Astrocyte of the cerebellum (primary cell): ENCODE measurements at regions not wholly inside any gene's neighbourhood (a gene's known extent, or its start where the extent isn't known, plus 50 kb on each side); places are given as distances from the start of the nearest gene placed in this dataset.

Experiments used
- DNase-seq: peaks from one replicate; pipeline ENCODE4 v3.0.0-alpha.2; 2011; ENCODE audit warnings: low read depth
- H3K4me3 ChIP-seq: 2 replicates; pipeline ENCODE4 v1.5.1; 2011; ENCODE audit warnings: mild to moderate bottlenecking, low read depth, low read length, moderate library complexity
- in situ Hi-C: cut with HindIII; loops from 2 replicates; pipeline ENCODE4 v1.10.0; 2017; ENCODE audit warnings: low sequenced_read_pairs
- TF ChIP-seq, protein P1 (sequence below): IDR thresholded peaks from 2 replicates; pipeline ENCODE4 v1.5.1; 2012; ENCODE audit warnings: low read length, low read depth, moderate library complexity, mild to moderate bottlenecking; ENCODE audit errors: missing control alignments

DNA sequence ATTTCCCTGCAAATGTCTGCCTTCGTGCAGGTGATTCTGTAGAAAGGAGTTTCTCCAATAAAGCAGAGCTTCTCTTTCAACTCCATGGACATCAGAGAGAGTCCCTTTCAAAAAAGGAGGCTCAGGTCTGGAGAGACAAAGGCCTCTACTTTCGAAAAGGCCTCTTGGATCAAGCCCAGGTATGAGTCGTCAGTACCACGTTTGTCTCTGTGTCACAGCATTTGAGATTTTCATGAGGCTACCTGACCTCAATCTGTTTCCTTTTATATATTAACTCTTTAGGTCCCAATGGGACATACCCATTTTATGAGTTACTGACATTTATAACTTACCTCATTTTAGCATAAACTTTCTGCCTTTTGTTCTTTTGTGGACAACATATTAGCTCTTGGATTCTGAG lies 290.8 kb downstream of the RPAP3 start:
- in situ Hi-C loops = no loop called here
- no peak for DNase-seq
- TF ChIP-seq, protein P1, sequence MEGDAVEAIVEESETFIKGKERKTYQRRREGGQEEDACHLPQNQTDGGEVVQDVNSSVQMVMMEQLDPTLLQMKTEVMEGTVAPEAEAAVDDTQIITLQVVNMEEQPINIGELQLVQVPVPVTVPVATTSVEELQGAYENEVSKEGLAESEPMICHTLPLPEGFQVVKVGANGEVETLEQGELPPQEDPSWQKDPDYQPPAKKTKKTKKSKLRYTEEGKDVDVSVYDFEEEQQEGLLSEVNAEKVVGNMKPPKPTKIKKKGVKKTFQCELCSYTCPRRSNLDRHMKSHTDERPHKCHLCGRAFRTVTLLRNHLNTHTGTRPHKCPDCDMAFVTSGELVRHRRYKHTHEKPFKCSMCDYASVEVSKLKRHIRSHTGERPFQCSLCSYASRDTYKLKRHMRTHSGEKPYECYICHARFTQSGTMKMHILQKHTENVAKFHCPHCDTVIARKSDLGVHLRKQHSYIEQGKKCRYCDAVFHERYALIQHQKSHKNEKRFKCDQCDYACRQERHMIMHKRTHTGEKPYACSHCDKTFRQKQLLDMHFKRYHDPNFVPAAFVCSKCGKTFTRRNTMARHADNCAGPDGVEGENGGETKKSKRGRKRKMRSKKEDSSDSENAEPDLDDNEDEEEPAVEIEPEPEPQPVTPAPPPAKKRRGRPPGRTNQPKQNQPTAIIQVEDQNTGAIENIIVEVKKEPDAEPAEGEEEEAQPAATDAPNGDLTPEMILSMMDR = no peak
- no peak overlapping the region for H3K4me3 ChIP-seq

DNA sequence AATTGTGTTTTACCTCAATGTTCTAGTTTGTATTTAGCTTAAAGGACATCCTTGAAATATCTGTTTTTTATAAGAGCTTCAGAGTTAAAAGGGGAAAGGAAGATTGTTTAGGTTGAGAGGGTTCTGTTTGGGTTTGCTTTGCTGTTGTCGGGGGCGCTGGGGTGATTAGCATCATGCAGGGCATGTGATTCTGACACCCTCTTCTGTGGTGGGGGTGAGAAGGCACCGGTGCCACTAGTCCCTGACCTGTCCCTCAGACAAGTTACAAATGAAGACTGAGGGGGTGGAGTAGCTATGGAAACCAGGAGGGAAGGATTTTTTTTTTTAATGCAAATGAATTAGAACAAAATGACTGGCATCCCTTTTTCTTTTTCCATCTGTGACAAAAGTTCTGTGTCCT lies 291.3 kb downstream of the RPAP3 start:
- DNase-seq = no peak
- TF ChIP-seq, protein P1 = no peak
- in situ Hi-C loops = no loop called here
- no peak overlapping the region for H3K4me3 ChIP-seq

DNA sequence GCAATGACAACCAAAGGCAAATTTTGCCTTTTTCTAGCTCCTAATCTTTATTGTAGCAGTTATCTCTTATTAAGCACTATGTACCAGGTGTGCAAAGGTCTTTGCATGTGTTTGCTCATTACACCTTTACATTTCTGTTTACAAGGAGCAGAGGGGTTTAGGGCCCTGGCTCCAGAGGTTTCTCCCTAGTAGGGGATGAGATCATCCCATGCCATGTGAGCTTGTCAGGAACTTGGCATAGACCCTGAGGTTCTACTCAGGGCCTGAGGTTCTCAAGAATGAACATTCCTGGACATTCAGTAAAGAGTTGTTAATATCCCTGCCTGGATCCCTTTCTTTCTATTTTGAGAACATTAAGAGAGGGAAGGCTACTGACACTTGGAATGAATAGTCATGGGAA lies 292.0 kb downstream of the RPAP3 start:
- TF ChIP-seq, protein P1 = no peak
- H3K4me3 ChIP-seq = no peak overlapping the region
- in situ Hi-C loops = no loop called here
- DNase-seq = no peak

DNA sequence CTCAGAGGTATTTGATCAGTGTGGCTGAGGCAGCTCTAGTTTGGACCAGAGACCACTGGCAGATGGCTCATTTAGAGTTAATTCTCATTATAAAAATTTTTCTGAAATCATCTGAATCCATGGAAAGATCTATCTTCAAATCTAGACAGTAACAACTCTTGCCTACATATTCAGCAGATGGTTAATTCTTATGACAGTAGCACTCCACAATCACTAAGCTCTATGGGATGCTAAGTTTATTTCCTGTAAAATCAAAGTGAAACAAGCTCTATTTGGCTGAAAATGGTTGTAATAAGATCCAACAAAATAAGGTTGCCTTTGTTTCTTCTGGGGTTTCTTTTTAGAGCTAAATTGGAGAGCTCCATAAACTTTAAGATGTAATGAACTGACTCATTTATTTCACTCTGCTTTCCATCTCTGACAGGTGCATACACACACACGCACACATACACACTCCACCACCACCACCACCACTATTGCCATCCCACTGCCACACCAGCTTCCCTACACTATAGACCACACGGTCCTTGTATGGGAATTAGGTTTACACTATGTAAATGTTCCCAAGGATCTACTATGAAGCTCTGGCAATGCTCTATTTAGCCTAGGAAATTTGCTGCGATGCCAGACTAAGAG lies 293.1 kb downstream of the RPAP3 start:
- in situ Hi-C loops = no loop called here
- H3K4me3 ChIP-seq = no peak overlapping the region
- TF ChIP-seq, protein P1 = no peak
- no peak for DNase-seq

DNA sequence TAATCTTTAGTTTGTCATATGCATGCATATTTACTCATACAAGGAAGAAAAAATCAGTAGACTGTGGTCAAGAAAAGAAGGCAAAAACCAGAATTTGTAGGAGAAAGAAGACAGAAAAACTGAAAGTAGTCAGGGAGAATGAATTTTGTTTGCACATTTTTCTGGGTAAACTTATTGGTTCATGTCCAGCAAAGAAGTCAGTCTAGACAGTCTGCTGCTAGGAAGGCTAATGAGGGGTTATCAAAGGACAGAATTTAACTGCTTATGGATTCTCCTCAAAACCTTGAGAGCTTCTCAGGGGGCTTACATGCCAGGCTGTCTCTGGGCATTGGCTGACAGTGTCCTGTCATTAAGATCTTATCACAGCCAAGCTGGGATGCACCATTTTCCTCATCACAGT lies 293.9 kb downstream of the RPAP3 start:
- in situ Hi-C loops = no loop called here
- DNase-seq = no peak

DNA sequence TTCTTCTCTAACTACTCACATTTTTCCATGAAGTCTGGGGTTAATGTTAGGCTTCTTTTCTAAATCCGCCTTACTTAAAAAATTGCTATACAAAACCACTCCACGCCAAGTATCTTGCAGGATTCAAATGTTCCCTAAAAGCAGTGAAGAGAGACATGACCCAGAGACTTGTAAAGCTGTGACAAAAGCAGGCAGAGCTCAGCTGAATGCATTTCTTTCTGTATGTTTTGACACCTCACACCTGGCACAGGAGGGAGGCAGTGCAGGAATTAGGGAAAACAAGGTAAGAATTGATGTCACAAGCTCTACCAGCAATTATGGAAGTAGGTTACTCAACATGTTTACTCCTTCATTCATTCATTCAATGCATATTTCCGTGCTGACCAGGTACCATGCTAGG lies 295.0 kb downstream of the RPAP3 start:
- DNase-seq = no peak
- H3K4me3 ChIP-seq = no peak overlapping the region
- in situ Hi-C loops = no loop called here
- TF ChIP-seq, protein P1 = no peak

More for the DNA sequence above, 293.9 kb downstream of the RPAP3 start:
- H3K4me3 ChIP-seq = no peak overlapping the region
- TF ChIP-seq, protein P1 = no peak
